ENCODE measurements at regions not wholly inside any gene's neighbourhood (a gene's known extent, or its start where the extent isn't known, plus 50 kb on each side); places are given as distances from the start of the nearest gene placed in this dataset.

DNA sequence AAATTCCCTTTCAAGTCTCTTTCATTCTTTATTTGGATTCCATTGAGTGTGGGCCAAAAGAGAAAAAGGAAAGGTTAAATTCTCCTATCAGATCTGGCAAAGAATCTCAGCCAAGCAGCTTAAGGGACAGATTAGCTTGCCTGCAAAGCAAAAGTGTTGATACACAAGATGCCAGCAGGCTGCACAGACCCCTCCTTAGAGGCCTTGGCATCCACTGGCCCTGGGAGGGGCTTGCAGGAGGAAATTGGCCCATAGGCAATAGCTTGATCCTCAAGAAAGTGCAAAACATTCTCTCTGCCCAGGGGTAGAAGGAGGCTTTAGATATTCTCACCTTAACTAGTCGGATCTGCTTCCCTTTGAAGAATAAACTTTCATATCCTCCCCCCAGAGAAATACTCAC lies 300.4 kb upstream of the CPEB2 start:
- no peak for DNase-seq (ENCODE audit: low spot score)

DNA sequence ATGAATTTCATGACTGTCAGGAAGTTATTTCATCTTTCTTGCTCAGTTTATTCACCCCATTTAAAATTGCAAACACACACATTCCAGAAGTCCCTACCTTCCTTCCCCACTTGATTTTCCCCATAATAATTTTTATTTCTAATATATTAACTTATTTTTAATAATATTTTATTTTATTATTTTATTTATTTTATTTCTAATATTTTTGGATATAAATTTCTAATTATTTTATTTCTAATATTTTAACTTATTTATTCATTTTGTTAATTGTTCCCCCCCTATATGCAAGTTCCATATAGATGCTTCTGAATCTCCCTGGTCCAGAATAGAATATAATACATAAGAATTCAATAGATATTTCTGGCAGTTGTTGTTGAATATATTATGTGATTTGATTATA lies 293.7 kb upstream of the CPEB2 start:
- no peak for DNase-seq (ENCODE audit: low spot score)

DNA sequence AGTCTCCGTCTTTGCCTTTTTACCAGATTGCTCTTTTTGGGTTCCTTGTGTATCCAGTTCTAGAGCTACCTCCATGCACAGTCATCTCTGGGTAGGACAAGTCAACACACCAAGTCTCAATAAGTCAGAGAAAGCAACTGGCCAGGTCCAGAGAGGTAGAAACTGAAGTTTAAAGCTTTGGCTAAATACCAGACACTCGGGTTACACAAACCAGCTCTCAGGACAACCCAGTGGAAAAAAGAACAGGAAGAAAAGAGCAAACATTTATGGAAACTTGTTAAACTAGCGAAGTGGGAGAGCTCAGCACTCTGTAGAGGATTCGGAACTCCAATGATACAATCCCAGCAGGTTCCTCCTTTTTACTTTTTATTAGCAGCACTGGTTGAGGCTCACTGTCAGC lies 291.0 kb upstream of the CPEB2 start:
- DNase-seq (ENCODE audit: low spot score): no peak

- DNase-seq (ENCODE audit: low spot score): peak; percentile 19
Observed at GRCh38 chr4:14716691-14717090, 285.6 kb upstream of the CPEB2 start.

DNA sequence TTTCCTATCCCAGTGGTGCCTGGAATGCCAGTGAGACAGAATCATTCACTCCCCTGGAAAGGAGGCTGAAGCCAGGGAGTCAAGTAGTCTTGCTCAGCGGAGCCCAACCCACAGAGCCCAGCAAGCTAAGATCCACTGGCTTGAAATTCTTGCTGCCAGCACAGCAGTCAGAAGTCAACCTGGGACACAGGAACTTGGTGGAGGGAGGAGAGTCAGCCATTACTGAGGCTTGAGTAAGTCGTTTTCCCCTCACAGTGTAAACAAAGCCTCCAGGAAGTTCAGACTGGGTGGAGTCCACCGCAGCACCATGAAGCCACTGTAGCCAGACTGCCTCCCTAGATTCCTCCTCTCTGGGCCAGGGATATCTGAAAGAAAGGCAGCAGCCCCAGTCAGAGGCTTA lies 283.2 kb upstream of the CPEB2 start:
- no peak for DNase-seq (ENCODE audit: low spot score)

GRCh38 chr4:14726441-14726840 lies 275.8 kb upstream of the CPEB2 start:
- no peak for DNase-seq (ENCODE audit: low spot score)

GRCh38 chr4:14726877-14727361 lies 275.4 kb upstream of the CPEB2 start:
- no peak for DNase-seq (ENCODE audit: low spot score)

- DNase-seq (ENCODE audit: low spot score): no peak
Observed at GRCh38 chr4:14729282-14730000, 272.8 kb upstream of the CPEB2 start.

DNA sequence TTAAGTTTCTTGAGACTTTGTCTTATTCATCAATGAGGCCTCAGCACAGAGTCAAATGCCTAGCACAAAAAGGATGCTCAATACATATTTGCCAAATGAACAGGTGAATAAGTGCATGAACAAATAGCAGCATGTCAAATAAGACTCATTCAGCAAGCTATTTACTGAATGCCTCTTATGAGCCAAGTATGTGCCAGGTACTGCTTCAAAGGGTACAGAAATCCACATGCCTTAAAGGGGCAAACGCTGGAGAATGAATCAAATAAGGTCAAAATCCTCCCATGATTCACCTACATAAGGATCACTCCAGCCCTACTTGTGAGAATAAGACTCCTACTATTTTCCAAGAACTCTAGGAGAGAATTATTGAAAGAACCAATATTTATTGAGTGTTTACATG lies 260.2 kb upstream of the CPEB2 start:
- DNase-seq (ENCODE audit: low spot score): no peak

- DNase-seq (ENCODE audit: low spot score): no peak
Observed at GRCh38 chr4:14743172-14743571, 259.1 kb upstream of the CPEB2 start.

GRCh38 chr4:14743601-14744000 lies 258.7 kb upstream of the CPEB2 start:
- DNase-seq (ENCODE audit: low spot score): no peak

- no peak for DNase-seq (ENCODE audit: low spot score)
Observed at GRCh38 chr4:14744346-14744745, 257.9 kb upstream of the CPEB2 start.

GRCh38 chr4:14749910-14750309 lies 252.4 kb upstream of the CPEB2 start:
- no peak for DNase-seq (ENCODE audit: low spot score)

DNA sequence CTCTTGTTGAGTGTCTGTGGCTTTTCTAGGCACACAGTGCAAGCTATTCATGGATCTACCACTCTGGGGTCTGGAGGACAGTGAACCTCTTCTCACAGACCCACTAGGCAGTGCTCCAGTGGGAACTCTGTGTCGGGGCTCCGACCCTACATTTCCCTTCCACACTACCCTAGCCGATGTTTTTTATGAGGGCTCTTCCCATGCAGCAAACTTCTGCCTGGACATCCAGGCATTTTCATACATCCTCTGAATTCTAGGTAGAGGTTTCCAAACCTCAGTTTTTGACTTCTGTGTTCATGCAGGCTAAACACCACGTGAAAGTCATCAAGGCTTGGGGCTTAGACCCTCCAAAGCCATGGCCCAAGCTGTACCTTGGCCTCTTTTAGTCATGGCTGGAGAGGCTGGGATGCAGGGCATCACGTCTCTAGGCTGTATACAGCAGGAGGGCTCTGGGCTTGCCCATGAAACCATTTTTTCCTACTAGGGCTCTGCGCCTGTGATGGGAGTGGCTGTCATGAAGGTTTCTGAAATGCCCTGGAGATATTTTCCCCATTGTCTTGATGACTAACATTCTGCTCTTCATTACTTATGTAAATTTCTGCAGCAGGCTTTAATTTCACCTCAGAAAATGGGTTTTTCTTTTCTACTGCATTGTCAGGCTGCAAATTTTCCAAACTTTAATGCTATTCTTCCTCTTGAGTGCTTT lies 249.8 kb upstream of the CPEB2 start:
- DNase-seq (ENCODE audit: low spot score): no peak

DNA sequence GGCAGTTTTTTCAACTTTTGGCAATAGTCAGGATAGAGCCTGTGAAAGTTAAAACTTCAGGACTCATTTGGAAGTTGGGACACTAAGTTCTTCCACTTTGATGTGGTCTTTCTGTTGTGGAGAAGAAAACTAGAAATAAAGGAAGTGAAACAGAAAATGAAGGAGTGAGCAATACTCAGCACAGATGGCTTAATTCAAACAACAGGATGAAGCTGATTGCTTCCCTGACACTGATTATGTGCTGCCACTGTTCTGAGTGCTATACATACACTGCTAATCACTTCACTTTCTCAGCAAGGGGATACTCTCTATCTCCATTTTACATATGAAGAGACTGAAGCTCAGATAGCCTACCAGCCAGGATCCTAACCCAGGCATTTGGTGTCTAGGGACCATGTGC lies 235.1 kb upstream of the CPEB2 start:
- no peak for DNase-seq (ENCODE audit: low spot score)

GRCh38 chr4:14768449-14768848 lies 233.8 kb upstream of the CPEB2 start:
- DNase-seq (ENCODE audit: low spot score): no peak

DNA sequence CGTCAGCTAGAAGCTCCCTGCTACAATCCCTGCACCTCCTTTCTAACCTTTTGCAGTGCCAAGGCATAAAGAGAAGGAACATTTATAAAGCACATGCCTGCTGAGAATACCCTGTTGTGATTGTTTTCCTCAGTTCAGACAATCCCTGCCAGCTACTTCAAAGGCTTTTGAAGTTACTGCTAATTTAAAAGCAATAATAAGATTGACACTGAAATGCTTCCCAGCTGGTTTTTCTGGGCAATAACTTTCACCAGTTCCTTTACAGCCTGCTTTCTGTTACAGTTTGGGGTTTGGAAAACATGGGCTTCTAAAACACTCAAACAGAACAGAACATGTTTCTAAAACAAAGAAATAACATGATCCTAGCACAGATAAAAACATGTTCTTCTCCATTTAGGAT lies 232.3 kb upstream of the CPEB2 start:
- no peak for DNase-seq (ENCODE audit: low spot score)

GRCh38 chr4:14771094-14771493 lies 231.2 kb upstream of the CPEB2 start:
- DNase-seq (ENCODE audit: low spot score): peak; percentile 3

- DNase-seq (ENCODE audit: low spot score): no peak
Observed at GRCh38 chr4:14771504-14772175, 230.6 kb upstream of the CPEB2 start.

DNA sequence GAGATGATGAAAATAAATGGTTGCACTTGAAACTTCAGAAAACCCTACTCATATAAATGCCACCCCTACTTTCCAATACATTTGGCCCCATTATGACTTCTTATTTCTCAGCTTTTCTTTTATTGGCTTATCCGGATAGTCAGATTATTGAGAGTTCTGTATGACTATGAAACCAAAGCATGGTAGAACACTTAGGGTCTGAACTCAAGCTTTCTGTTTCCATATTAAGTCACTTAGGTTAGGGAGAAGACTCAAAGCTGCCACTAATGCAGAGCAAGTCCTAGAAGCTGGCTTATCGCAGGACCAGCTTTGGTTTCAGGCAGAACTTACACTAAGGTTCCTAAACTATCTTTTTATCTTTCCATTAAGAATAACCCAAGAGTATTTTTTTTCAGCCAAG lies 229.9 kb upstream of the CPEB2 start:
- no peak for DNase-seq (ENCODE audit: low spot score)

DNA sequence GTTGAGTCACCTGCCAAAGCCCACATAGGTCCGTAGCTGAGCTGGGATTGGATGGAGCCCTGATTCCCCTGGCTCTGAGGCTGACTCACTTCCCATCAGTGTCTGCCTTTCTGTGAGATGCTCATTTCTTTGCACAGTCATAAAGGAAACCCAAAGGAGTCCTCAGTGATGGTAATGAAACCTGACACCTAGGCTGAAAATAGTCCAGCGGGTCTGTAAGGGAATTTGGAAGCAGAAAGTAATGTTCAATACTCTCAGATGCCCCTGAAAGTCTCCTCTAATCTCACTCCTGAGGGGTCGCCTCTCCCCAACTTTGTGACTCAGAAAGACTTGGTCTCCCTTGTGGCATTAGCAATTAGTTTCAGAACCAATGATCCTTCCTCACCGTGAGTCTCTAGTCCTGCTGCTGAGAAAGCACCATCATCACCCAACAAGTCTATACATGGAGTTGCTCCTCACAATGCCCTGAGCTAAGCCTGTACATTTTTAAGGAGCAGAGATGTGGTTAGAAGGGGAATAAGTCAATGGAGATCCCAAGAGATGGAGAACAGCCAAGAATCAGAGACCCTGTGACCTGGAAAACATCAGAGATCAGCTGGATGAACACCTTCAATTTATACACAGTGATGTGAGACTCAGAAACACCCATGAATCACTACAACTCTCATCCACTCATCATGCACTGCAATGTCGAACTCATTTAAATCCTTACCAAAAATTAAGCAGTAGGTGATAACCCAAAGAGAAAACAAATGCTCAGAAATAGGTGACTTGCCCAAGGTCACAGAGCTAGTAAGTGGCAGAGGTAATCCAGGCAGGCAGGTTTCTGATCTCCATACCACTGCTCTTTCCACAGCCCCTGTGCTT lies 219.0 kb upstream of the CPEB2 start:
- no peak for DNase-seq (ENCODE audit: low spot score)

GRCh38 chr4:14787221-14787620 lies 215.1 kb upstream of the CPEB2 start:
- DNase-seq (ENCODE audit: low spot score): no peak

Measured in putamen (tissue), 1 donor.